ENCODE measurements at regions not wholly inside any gene's neighbourhood (a gene's known extent, or its start where the extent isn't known, plus 50 kb on each side); places are given as distances from the start of the nearest gene placed in this dataset.
"Not testable (repeated sequence)": the region's sequence is repeated elsewhere in the genome, so short reads cannot be mapped to it uniquely, and the experiment has no call there.

- Mint-ChIP-seq H3K27me3 (ENCODE audit: insufficient read depth, low read depth) (no peaks in the 10 kb centered on the region), H3K27ac (no peak overlapping the region), H3K4me1 (no peaks in the 10 kb centered on the region), H3K36me3 (no peaks in the 10 kb centered on the region), H3K4me3 (no peak overlapping the region), H3K9me3 (peaks cover 6% of the 10 kb centered on the region)
- no peaks in the 10 kb centered on the region for H4K20me1 ChIP-seq (ENCODE audit: low read depth)
- TF ChIP-seq EZH2phosphoT487 (IDR thresholded peaks at IDR 0.05) (no peak), EZH2 (IDR thresholded peaks at IDR 0.05) (no peak), CTCF (IDR thresholded peaks at IDR 0.05) (no peak)
- DNase-seq (ENCODE audit: low spot score): peak; percentile 43
- no peaks in the 10 kb centered on the region for H3K36me3 ChIP-seq
- H2AFZ ChIP-seq (replicated peaks): no peak overlapping the region
- H3K4me3 ChIP-seq: no peak overlapping the region
- peaks cover under 1% of the 10 kb centered on the region for H3K9me3 ChIP-seq (ENCODE audit: low read depth)
- no peak overlapping the region for H3K4me2 ChIP-seq
- H3K4me1 ChIP-seq: no peaks in the 10 kb centered on the region
- H3F3A ChIP-seq (ENCODE audit: low read depth): no peaks in the 10 kb centered on the region
- no peaks in the 10 kb centered on the region for H3K27me3 ChIP-seq
- H3K9ac ChIP-seq: no peak overlapping the region
- H3K27ac ChIP-seq: no peak overlapping the region
- no peaks in the 10 kb centered on the region for H3K79me2 ChIP-seq (ENCODE audit: low read depth)
Observed at GRCh38 chrX:85698921-85699320, 319.5 kb upstream of the POF1B start.

- no peaks in the 10 kb centered on the region for H3K4me1 Mint-ChIP-seq
- no peak overlapping the region for H3K4me3 ChIP-seq
- DNase-seq (ENCODE audit: low spot score): no peak
- H4K20me1 ChIP-seq (ENCODE audit: low read depth): no peaks in the 10 kb centered on the region
- TF ChIP-seq EZH2phosphoT487 (IDR thresholded peaks at IDR 0.05): no peak
- TF ChIP-seq CTCF (IDR thresholded peaks at IDR 0.05): no peak
- TF ChIP-seq EZH2 (IDR thresholded peaks at IDR 0.05): no peak
- H3K9me3 Mint-ChIP-seq: peaks cover 9% of the 10 kb centered on the region
- no peaks in the 10 kb centered on the region for H3K4me1 ChIP-seq
- no peaks in the 10 kb centered on the region for H3K9me3 ChIP-seq (ENCODE audit: low read depth)
- H3K36me3 ChIP-seq: no peaks in the 10 kb centered on the region
- peaks cover 5% of the 10 kb centered on the region for H3K27me3 Mint-ChIP-seq (ENCODE audit: insufficient read depth, low read depth)
- no peak overlapping the region for H2AFZ ChIP-seq (replicated peaks)
- no peak overlapping the region for H3K4me3 Mint-ChIP-seq
- no peaks in the 10 kb centered on the region for H3K79me2 ChIP-seq (ENCODE audit: low read depth)
- no peak overlapping the region for H3K4me2 ChIP-seq
- H3K27ac ChIP-seq: no peak overlapping the region
- no peaks in the 10 kb centered on the region for H3K36me3 Mint-ChIP-seq
- H3F3A ChIP-seq (ENCODE audit: low read depth): no peaks in the 10 kb centered on the region
- H3K27ac Mint-ChIP-seq: no peak overlapping the region
- no peaks in the 10 kb centered on the region for H3K27me3 ChIP-seq
- no peak overlapping the region for H3K9ac ChIP-seq
Observed at GRCh38 chrX:85685843-85686242, 306.4 kb upstream of the POF1B start.

GRCh38 chrX:85666471-85666870, 287.0 kb upstream of the POF1B start:
- H3F3A ChIP-seq (ENCODE audit: low read depth): no peaks in the 10 kb centered on the region
- peaks cover 2% of the 10 kb centered on the region for H3K9me3 Mint-ChIP-seq
- H3K9me3 ChIP-seq (ENCODE audit: low read depth): peaks cover 6% of the 10 kb centered on the region
- no peak overlapping the region for H2AFZ ChIP-seq (replicated peaks)
- no peaks in the 10 kb centered on the region for H3K36me3 ChIP-seq
- H3K27ac ChIP-seq: no peak overlapping the region
- H3K4me1 Mint-ChIP-seq: no peaks in the 10 kb centered on the region
- H3K4me2 ChIP-seq: no peak overlapping the region
- no peaks in the 10 kb centered on the region for H3K79me2 ChIP-seq (ENCODE audit: low read depth)
- H3K9ac ChIP-seq: no peak overlapping the region
- no peaks in the 10 kb centered on the region for H3K4me1 ChIP-seq
- TF ChIP-seq CTCF (IDR thresholded peaks at IDR 0.05) (no peak), EZH2phosphoT487 (IDR thresholded peaks at IDR 0.05) (no peak), EZH2 (IDR thresholded peaks at IDR 0.05) (no peak)
- H3K27me3 Mint-ChIP-seq (ENCODE audit: insufficient read depth, low read depth): peaks cover 2% of the 10 kb centered on the region
- no peaks in the 10 kb centered on the region for H3K27me3 ChIP-seq
- no peak overlapping the region for H3K4me3 ChIP-seq
- no peak for DNase-seq (ENCODE audit: low spot score)
- H4K20me1 ChIP-seq (ENCODE audit: low read depth): no peaks in the 10 kb centered on the region
- H3K4me3 Mint-ChIP-seq: no peak overlapping the region
- H3K27ac Mint-ChIP-seq: no peak overlapping the region
- no peaks in the 10 kb centered on the region for H3K36me3 Mint-ChIP-seq

GRCh38 chrX:85663970-85664369, 284.5 kb upstream of the POF1B start:
- DNase-seq (ENCODE audit: low spot score); H3K9me3 ChIP-seq (ENCODE audit: low read depth); H3K27ac Mint-ChIP-seq; H3K9me3 Mint-ChIP-seq; H3K36me3 ChIP-seq; H3K4me3 Mint-ChIP-seq; H3F3A ChIP-seq (ENCODE audit: low read depth); H3K79me2 ChIP-seq (ENCODE audit: low read depth); H2AFZ ChIP-seq (replicated peaks); H3K9ac ChIP-seq; H3K4me1 Mint-ChIP-seq; H3K27ac ChIP-seq; H3K4me1 ChIP-seq; H3K27me3 ChIP-seq; H4K20me1 ChIP-seq (ENCODE audit: low read depth); H3K4me3 ChIP-seq; H3K4me2 ChIP-seq; H3K36me3 Mint-ChIP-seq; H3K27me3 Mint-ChIP-seq (ENCODE audit: insufficient read depth, low read depth): not testable (repeated sequence)

Data from neural progenitor cell (in vitro differentiated cells).